Calu3 (cell line): ENCODE measurements at regions not wholly inside any gene's neighbourhood (a gene's known extent, or its start where the extent isn't known, plus 50 kb on each side); places are given as distances from the start of the nearest gene placed in this dataset.
"Not testable (repeated sequence)": the region's sequence is repeated elsewhere in the genome, so short reads cannot be mapped to it uniquely, and the experiment has no call there.

ENCODE experiments used
- BruUV-seq: library from RNA; stranded (reverse); fragments of 400-500 nt; replicated peaks from 2 replicates; lab custom pipeline; 2021; lab: Mats Ljungman, UMichigan
- CTCF ChIA-PET: fragments of 300-600 bp; sonication (Branson Sonifier 250); formaldehyde crosslinking; loops from one replicate; lab custom pipeline; 2022; ENCODE audit warnings: antibody characterized with exemption; lab: Charles Lee
- DNase-seq: peaks from one replicate; pipeline ENCODE4 v3.0.0; 2022
- H3K27ac Mint-ChIP-seq: one replicate; pipeline ENCODE4 v1.8.0; 2022; ENCODE audit warnings: mixed read lengths; ENCODE audit not compliant: unreplicated experiment
- H3K27me3 Mint-ChIP-seq: one replicate; pipeline ENCODE4 v1.8.0; 2022; ENCODE audit warnings: mixed read lengths; ENCODE audit not compliant: unreplicated experiment
- H3K36me3 Mint-ChIP-seq: one replicate; pipeline ENCODE4 v1.8.0; 2022; ENCODE audit warnings: mild to moderate bottlenecking, moderate library complexity, mixed read lengths; ENCODE audit not compliant: insufficient read depth, unreplicated experiment
- H3K4me1 Mint-ChIP-seq: one replicate; pipeline ENCODE4 v1.8.0; 2022; ENCODE audit warnings: mild to moderate bottlenecking, low read depth, mixed read lengths; ENCODE audit not compliant: unreplicated experiment
- H3K4me3 Mint-ChIP-seq: one replicate; pipeline ENCODE4 v1.8.0; 2022; ENCODE audit warnings: mild to moderate bottlenecking, low read depth, moderate library complexity, mixed read lengths; ENCODE audit not compliant: unreplicated experiment
- H3K9me3 Mint-ChIP-seq: one replicate; pipeline ENCODE4 v1.8.0; 2022; ENCODE audit warnings: low read depth, mixed read lengths; ENCODE audit not compliant: unreplicated experiment
- CTCF ChIP-seq: fragments of 200-600 bp; IDR thresholded peaks from one replicate; pipeline ENCODE4 v1.8.0; 2022; ENCODE audit warnings: antibody characterized with exemption; ENCODE audit not compliant: unreplicated experiment
- intact Hi-C: fragments of 100-400 bp; cut with micrococcal nuclease; formaldehyde crosslinking; loops from one replicate; pipeline ENCODE4 v1.10.0; 2022; ENCODE audit not compliant: unreplicated experiment

DNA sequence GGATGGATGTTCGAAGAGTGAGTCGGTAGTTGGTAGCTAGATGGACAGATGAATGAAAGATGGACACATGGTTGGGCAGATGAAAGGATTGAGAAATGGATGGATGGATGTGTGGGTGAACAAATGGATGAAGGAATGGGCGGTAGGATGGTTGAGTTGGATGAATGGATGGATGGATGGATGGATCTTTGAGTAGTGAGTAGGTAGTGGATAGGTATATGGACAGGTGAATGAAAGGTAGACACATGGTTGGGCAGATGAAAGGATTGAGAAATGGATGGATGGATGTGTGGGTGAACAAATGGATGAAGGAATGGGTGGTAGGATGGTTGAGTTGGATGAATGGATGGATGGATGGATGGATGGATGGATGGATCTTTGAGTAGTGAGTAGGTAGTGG, 97.0 kb upstream of the ADAMTS2 start:
- BruUV-seq, H3K36me3 Mint-ChIP-seq, H3K27ac Mint-ChIP-seq, H3K27me3 Mint-ChIP-seq, H3K4me3 Mint-ChIP-seq, DNase-seq, intact Hi-C loops, H3K4me1 Mint-ChIP-seq, H3K9me3 Mint-ChIP-seq, CTCF ChIA-PET: not testable (repeated sequence)

DNA sequence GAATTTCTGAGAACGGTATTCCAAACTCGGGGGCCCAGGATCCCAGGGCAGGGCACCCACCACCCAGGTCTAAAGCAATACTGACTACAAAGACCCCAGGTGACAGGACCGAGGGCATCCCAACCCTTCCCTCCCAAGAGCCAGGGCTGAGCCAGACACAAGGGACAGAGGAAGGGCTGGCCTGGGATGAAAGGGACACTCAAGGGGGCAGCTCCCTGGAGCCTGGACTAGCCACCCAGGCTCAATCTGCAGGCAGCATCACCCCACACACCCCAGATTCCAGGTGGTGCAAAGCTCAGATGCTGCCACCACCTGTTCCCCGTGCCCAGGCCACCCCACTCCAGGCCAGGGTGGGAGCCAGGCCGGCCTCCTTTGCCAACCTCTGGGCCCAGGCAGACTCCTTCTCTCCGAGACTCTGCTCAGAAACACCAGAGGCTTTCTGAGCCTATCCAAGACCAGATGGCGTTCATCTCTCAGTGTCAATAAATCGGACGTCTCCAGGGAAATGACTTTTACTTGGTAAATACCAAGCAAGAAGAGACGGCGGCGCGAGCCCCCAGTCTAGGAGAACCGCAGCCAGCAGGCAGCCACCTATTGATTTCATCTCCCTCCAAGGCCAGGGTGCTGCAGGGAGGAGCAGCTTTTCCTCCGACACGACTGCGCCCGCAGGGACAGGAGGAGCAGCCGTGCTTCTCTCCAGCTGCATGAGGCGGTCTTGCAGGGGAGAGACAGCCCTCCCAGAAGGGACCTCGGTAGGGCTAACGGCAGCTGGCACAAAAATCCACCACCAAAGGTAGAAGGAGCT, 94.1 kb upstream of the ADAMTS2 start:
- Mint-ChIP-seq H3K4me1 (no peaks in the 10 kb centered on the region), H3K9me3 (peaks cover 10% of the 10 kb centered on the region), H3K27ac (no peak overlapping the region), H3K27me3 (no peaks in the 10 kb centered on the region), H3K4me3 (no peak overlapping the region), H3K36me3 (no peaks in the 10 kb centered on the region)
- intact Hi-C loops = no loop called here
- no peak for DNase-seq
- TF ChIP-seq CTCF = no peak
- BruUV-seq = no TSS peak
- CTCF ChIA-PET = no interaction called here

DNA sequence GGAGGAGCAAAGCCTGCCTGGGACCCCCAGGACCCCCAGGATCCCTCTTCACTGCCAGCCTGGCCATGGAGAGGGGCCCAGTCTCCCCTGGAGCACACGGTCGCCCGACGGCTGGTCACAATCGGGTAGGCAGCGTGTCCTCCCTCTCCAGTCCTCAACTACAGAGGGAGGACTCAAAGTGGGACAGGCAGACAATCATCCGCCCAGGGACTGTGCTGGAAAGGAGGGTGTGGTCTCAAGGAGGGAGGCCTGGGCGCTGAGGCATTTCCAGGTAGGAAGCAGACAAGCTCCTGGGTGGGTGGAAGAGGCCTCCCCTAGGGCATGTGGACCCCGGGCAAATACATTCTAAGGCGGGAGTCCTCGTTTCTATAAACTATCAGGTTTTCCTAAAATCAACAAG, 93.2 kb upstream of the ADAMTS2 start:
- CTCF ChIA-PET = no interaction called here
- no TSS peak for BruUV-seq
- Mint-ChIP-seq H3K4me1 (no peaks in the 10 kb centered on the region), H3K4me3 (no peak overlapping the region), H3K27me3 (no peaks in the 10 kb centered on the region), H3K27ac (no peak overlapping the region), H3K36me3 (no peaks in the 10 kb centered on the region), H3K9me3 (peaks cover 10% of the 10 kb centered on the region)
- intact Hi-C loops = no loop called here
- no peak for TF ChIP-seq CTCF
- DNase-seq = no peak

GRCh38 chr5:179438011-179438441, 92.8 kb upstream of the ADAMTS2 start:
- H3K9me3 Mint-ChIP-seq = peaks cover 10% of the 10 kb centered on the region
- no peaks in the 10 kb centered on the region for H3K36me3 Mint-ChIP-seq
- DNase-seq = no peak
- H3K4me3 Mint-ChIP-seq = no peak overlapping the region
- no peak for TF ChIP-seq CTCF
- CTCF ChIA-PET = no interaction called here
- intact Hi-C loops = no loop called here
- H3K4me1 Mint-ChIP-seq = no peaks in the 10 kb centered on the region
- no peak overlapping the region for H3K27ac Mint-ChIP-seq
- no peaks in the 10 kb centered on the region for H3K27me3 Mint-ChIP-seq
- no TSS peak for BruUV-seq

DNA sequence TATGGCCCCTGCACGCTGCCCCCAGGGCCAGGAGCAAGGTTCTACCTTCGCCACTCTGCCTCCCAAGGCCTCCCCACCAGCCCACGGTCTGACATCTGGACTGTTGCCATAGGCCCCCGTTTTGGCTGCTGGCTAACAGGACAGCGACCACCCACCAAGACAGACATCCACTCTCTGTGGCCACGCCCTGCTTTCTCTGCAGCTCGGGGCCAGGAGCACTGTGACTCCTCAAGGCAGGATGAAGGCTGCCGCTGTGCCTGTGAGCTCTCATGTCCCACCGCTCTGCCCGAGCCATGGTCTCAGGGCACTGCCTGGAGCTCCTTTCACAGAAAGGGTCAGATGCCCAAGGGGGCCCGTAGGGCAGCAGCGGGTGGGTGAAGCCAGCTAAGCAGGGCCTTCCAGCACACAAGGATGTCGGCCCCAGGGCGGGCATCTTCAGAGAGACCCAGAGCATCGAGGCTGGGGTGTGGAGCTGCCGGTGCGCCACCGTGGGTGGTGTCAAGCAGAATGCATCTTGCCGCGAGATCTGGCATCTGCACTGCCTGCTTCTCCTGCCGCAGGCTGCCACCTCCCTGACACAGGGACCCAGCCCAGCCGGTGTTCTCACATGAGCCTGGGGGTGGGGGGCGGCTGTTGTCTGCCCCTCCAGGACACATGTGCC, 92.2 kb upstream of the ADAMTS2 start:
- H3K36me3 Mint-ChIP-seq = no peaks in the 10 kb centered on the region
- H3K4me1 Mint-ChIP-seq = no peaks in the 10 kb centered on the region
- H3K9me3 Mint-ChIP-seq = peaks cover 8% of the 10 kb centered on the region
- no peak for TF ChIP-seq CTCF
- no peak overlapping the region for H3K4me3 Mint-ChIP-seq
- DNase-seq = no peak
- H3K27me3 Mint-ChIP-seq = no peaks in the 10 kb centered on the region
- CTCF ChIA-PET = no interaction called here
- no TSS peak for BruUV-seq
- H3K27ac Mint-ChIP-seq = no peak overlapping the region
- intact Hi-C loops = no loop called here
